Mucosa of rectum (tissue), 2 donors: ENCODE measurements at regions not wholly inside any gene's neighbourhood (a gene's known extent, or its start where the extent isn't known, plus 50 kb on each side); places are given as distances from the start of the nearest gene placed in this dataset.
"Not testable (repeated sequence)": the region's sequence is repeated elsewhere in the genome, so short reads cannot be mapped to it uniquely, and the experiment has no call there.

Source experiments
- H3K27ac ChIP-seq, 2 donors: one replicate each; pipeline ENCODE4 v1.7.0; 2013; ENCODE audit warnings: inconsistent platforms in 2 of 2, low read depth in 2 of 2, low read length in 2 of 2
- H3K27me3 ChIP-seq, 2 donors: one replicate each; pipeline ENCODE4 v1.7.0; 2013; ENCODE audit warnings: low read length in 2 of 2; ENCODE audit not compliant: control insufficient read depth in 2 of 2, insufficient read depth in 2 of 2
- H3K36me3 ChIP-seq, 2 donors: one replicate each; pipeline ENCODE4 v1.7.0; 2013; ENCODE audit warnings: low read length in 2 of 2; ENCODE audit not compliant: control insufficient read depth in 2 of 2, insufficient read depth in 2 of 2
- H3K4me1 ChIP-seq, 2 donors: one replicate each; pipeline ENCODE4 v1.7.0; 2013; ENCODE audit warnings: low read length in 2 of 2, mild to moderate bottlenecking in 1 of 2; ENCODE audit not compliant: control insufficient read depth in 2 of 2, insufficient read depth in 2 of 2
- H3K4me3 ChIP-seq, 2 donors: one replicate each; pipeline ENCODE4 v1.7.0; 2013; ENCODE audit warnings: low read length in 2 of 2
- H3K9ac ChIP-seq, 2 donors: one replicate each; pipeline ENCODE4 v1.7.0; 2013; ENCODE audit warnings: low read length in 2 of 2, low read depth in 1 of 2, mild to moderate bottlenecking in 1 of 2
- H3K9me3 ChIP-seq, 2 donors: one replicate each; pipeline ENCODE4 v1.7.0; 2013; ENCODE audit warnings: low read length in 2 of 2; ENCODE audit not compliant: control insufficient read depth in 2 of 2
- donor health status: healthy.
- donor health status: Normal muscosa, but diverticular disease.

DNA sequence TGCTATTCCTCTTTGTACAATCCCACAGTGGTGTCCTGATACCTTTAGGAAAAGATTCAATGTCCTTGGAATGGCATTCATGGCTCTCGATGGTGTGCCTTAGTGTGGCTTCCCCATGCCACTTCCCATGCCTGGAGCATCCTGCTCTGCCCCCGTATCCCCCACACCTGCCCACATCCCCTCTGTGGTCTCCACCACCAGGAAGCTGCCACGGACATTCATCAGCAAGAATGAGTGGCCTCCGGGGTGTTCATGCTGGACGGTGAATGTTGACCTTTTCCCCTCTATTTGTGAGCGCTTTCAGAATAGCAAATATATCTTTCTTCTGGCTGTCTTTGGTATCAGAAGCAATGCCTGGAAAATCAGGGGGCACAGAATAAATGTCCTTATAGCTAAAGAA is 262.0 kb upstream of the NRP1 start:
- Histone ChIP-seq H3K27me3 (peaks cover 0 to 6% of the 10 kb centered on the region in 2 donors), H3K9me3 (no peaks in the 10 kb centered on the region), H3K9ac (no peak overlapping the region), H3K36me3 (no peaks in the 10 kb centered on the region), H3K27ac (no peak overlapping the region), H3K4me3 (no peak overlapping the region), H3K4me1 (no peaks in the 10 kb centered on the region)

DNA sequence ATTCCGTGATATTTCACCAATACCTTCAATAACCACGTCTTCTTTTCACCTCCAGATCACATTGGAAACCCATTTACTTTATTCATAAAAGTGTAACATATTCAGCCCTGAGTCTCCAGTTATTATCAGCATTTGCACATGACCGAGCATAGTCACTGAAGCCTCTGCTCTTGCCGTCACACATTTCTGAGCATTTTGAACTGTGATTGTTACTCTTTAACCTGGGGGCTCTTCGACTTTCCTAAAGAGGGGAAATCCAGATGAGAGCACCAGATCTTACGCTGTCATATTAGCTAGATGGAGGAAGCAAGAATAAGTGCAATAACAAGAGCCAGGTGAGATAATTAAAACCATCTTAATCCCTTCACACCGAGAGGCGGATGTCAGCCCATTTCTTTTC is 260.0 kb upstream of the NRP1 start:
- no peaks in the 10 kb centered on the region for H3K4me1 ChIP-seq
- no peak overlapping the region for H3K27ac ChIP-seq
- H3K9me3 ChIP-seq = no peaks in the 10 kb centered on the region
- H3K27me3 ChIP-seq = peaks cover 0 to 6% of the 10 kb centered on the region in 2 donors
- H3K36me3 ChIP-seq = no peaks in the 10 kb centered on the region
- H3K4me3 ChIP-seq = no peak overlapping the region
- no peak overlapping the region for H3K9ac ChIP-seq

DNA sequence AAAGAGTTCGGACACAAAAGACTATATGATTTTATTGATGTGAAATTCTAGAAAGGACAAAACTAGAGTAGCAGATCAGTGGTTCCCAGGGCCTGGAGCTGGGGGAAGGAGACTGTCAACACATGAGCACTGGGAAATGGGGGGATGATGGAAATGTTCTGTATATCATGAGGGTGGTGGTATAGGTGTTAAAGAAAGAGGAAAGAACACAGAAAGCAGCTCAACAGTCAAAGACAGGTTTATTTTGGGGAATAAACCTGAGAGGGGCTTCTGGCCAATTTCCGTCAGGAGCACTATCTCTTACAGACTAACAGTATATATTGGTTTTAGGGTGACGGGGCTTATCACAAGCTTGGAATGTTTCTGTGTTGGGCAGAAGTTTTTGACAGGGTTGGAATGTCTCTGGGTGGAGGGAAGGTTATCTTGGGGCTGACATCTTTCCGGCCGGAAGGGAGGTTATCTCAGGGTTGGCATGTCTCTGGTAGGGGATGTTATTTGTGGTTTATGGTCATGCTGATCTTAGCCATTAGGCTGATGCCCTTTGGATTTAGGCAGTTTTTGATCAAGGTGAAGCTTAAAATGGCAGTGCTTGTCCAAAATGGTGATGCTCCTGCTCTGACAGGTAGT is 254.6 kb upstream of the NRP1 start:
- H3K4me1 ChIP-seq = no peaks in the 10 kb centered on the region
- H3K27ac ChIP-seq = no peak overlapping the region
- no peaks in the 10 kb centered on the region for H3K36me3 ChIP-seq
- no peak overlapping the region for H3K4me3 ChIP-seq
- H3K9ac ChIP-seq = no peak overlapping the region
- peaks cover 0 to 6% of the 10 kb centered on the region in 2 donors for H3K27me3 ChIP-seq
- H3K9me3 ChIP-seq = no peaks in the 10 kb centered on the region

DNA sequence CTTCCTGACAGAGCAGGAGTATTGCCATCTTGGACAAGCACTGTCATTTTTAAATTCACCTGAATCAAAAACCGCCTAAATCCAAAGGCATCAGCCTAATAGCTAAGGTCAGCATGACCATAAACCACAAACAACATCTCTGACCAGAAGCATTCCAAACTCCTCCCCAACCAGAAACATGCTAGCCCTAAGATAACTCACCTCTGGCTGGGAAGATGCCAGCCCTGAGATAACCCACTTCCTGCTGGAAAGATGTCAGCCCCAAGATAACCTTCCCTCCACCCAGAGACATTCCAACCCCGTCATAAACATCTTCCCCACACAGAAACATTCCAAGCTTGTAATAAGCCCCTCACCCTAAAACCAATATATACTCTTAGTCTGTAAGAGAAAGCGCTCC is 250.1 kb upstream of the NRP1 start:
- not testable (repeated sequence) for H3K27me3 ChIP-seq, H3K27ac ChIP-seq, H3K4me1 ChIP-seq, H3K4me3 ChIP-seq, H3K9me3 ChIP-seq, H3K9ac ChIP-seq, H3K36me3 ChIP-seq

DNA sequence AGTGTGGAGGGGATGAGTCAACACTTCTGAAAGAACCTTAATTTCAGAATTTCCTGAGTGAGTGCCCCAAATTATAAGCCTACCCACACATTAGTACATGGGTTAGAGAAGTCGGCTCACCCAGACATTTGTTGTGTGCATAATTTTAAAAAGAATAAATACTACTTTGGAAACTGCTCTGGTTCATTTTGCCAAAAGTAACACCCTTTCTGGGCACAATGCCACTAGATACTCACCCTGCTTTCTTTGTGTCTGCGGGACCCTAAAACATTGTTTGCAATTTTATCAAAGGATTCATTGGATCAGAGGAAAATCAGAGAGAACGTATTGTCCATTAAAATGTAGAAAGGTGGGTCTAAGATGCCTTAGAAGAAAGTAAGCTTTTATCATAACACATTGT is 245.5 kb upstream of the NRP1 start:
- H3K4me3 ChIP-seq = no peak overlapping the region
- H3K9me3 ChIP-seq = no peaks in the 10 kb centered on the region
- no peaks in the 10 kb centered on the region for H3K36me3 ChIP-seq
- no peaks in the 10 kb centered on the region for H3K4me1 ChIP-seq
- H3K27ac ChIP-seq = no peak overlapping the region
- H3K9ac ChIP-seq = no peak overlapping the region
- no peaks in the 10 kb centered on the region for H3K27me3 ChIP-seq

DNA sequence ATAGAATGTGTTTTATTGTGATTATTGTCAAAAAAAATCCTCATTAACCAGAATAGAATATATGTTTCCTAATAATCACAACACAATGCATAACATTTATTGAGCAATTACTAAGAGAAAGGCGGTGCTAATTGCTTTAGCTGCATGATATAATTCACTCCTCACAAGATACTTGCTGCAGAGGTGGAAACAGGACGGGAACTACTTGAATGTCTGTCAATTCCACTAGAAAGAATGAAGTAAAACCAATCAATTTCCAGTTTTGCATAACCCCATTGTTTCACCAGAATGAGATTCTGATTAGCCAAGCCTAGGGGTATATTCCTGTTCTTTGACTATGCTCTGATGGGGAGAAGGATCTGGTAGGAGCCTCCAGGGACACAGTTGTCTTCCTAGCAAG is 239.1 kb upstream of the NRP1 start:
- Histone ChIP-seq H3K27me3 (no peaks in the 10 kb centered on the region), H3K27ac (no peak overlapping the region), H3K9ac (no peak overlapping the region), H3K4me1 (no peaks in the 10 kb centered on the region), H3K36me3 (no peaks in the 10 kb centered on the region), H3K9me3 (no peaks in the 10 kb centered on the region), H3K4me3 (no peak overlapping the region)

- no peaks in the 10 kb centered on the region for H3K9me3 ChIP-seq
- no peak overlapping the region for H3K4me3 ChIP-seq
- H3K9ac ChIP-seq = no peak overlapping the region
- no peak overlapping the region for H3K27ac ChIP-seq
- no peaks in the 10 kb centered on the region for H3K27me3 ChIP-seq
- H3K4me1 ChIP-seq = no peaks in the 10 kb centered on the region
- H3K36me3 ChIP-seq = no peaks in the 10 kb centered on the region
Observed at GRCh38 chr10:33571616-33572015, 237.1 kb upstream of the NRP1 start.

DNA sequence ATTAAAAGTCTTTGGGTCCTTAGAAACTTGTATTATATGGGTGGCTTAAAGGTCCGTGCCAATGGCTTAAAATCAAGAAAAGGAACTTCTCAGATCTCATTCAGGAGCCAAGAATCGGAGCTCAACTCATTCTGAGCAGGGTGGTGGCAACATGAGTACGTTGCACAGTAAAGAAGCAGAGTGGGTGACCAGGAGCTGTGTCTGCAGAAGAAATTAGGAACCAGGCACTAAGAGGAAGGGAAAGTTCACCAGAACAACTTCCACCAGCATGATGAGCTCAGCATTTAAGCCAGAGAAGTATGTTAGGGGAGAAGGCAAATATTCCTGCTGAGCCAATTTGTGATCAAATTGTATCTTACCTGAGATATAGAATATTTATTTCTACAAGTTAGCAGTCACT is 236.0 kb upstream of the NRP1 start:
- Histone ChIP-seq H3K4me3 (no peak overlapping the region), H3K27ac (no peak overlapping the region), H3K4me1 (no peaks in the 10 kb centered on the region), H3K9me3 (no peaks in the 10 kb centered on the region), H3K27me3 (no peaks in the 10 kb centered on the region), H3K9ac (no peak overlapping the region), H3K36me3 (no peaks in the 10 kb centered on the region)

GRCh38 chr10:33569702-33570101 is 235.2 kb upstream of the NRP1 start:
- Histone ChIP-seq H3K9me3 (no peaks in the 10 kb centered on the region), H3K27ac (no peak overlapping the region), H3K27me3 (no peaks in the 10 kb centered on the region), H3K4me1 (no peaks in the 10 kb centered on the region), H3K9ac (no peak overlapping the region), H3K4me3 (no peak overlapping the region), H3K36me3 (no peaks in the 10 kb centered on the region)

- Histone ChIP-seq H3K4me3 (no peak overlapping the region), H3K9me3 (no peaks in the 10 kb centered on the region), H3K36me3 (no peaks in the 10 kb centered on the region), H3K9ac (no peak overlapping the region), H3K27ac (no peak overlapping the region), H3K27me3 (no peaks in the 10 kb centered on the region), H3K4me1 (no peaks in the 10 kb centered on the region)
Observed at GRCh38 chr10:33566426-33566825, 232.0 kb upstream of the NRP1 start.

DNA sequence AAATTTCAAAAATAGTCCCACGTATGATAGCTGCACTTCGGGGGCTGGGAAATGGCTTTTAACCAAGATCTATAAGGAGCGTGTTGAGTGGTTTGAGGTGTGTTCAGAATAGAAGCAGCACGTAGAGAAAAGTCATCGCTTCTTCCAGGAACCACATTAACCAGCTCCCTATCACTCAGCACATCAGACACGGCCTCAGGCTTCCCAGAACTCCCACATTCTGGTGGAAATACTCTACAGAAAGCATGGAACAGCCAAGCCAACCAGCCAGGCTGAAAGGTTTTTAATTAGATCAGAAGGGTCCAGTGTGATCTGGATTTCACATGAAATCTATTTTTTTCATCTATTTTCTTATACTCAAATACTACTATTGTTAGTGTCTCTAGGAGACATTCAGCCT is 231.5 kb upstream of the NRP1 start:
- H3K36me3 ChIP-seq = no peaks in the 10 kb centered on the region
- no peaks in the 10 kb centered on the region for H3K27me3 ChIP-seq
- H3K27ac ChIP-seq = no peak overlapping the region
- H3K9me3 ChIP-seq = no peaks in the 10 kb centered on the region
- no peak overlapping the region for H3K9ac ChIP-seq
- H3K4me3 ChIP-seq = no peak overlapping the region
- H3K4me1 ChIP-seq = no peaks in the 10 kb centered on the region
